GM12878 (cell line): ENCODE measurements at regions not wholly inside any gene's neighbourhood (a gene's known extent, or its start where the extent isn't known, plus 50 kb on each side); places are given as distances from the start of the nearest gene placed in this dataset.

Experiments used
- ATAC-seq: fragments of 200-7000 bp; cut with Tn5 transposase; 3 replicates; pipeline ENCODE4 v1.9.1; 2020; ENCODE audit warnings: mild to moderate bottlenecking, moderate library complexity
- BruUV-seq: library from RNA; stranded (reverse); fragments of 400-500 nt; replicated peaks from 2 replicates; lab custom pipeline; 2021; lab: Mats Ljungman, UMichigan
- CTCF ChIA-PET: fragments of 300-600 bp; sonication (Branson Sonifier 250); formaldehyde crosslinking; extraction: SDS; loops from one replicate; lab custom pipeline; 2021; ENCODE audit warnings: inconsistent platforms; lab: Yijun Ruan, JAX
- POLR2A ChIA-PET: fragments of 350-600 bp; formaldehyde crosslinking; extraction: SDS; loops from one replicate; lab custom pipeline; 2021; ENCODE audit warnings: inconsistent platforms; lab: Charles Lee
- RAD21 ChIA-PET: fragments of 300-600 bp; sonication (Branson Sonifier 250); formaldehyde crosslinking; loops from one replicate; lab custom pipeline; 2023; ENCODE audit warnings: antibody characterized with exemption; ENCODE audit not compliant: unreplicated experiment; lab: Charles Lee
- SMC1A ChIA-PET: fragments of 300-600 bp; sonication (Branson Sonifier 250); formaldehyde crosslinking; loops from one replicate; lab custom pipeline; 2023; ENCODE audit not compliant: unreplicated experiment, uncharacterized antibody; lab: Charles Lee
- DNase-seq: peaks from one replicate; pipeline ENCODE4 v3.0.0-alpha.2; 2011; ENCODE audit warnings: low read depth, low spot score
- FAIRE-seq: peaks from 3 replicates; lab custom pipeline; 2011; peaks lifted over from hg19 to GRCh38; lab: Jason Lieb, UNC
- H2AFZ ChIP-seq: 2 replicates; pipeline ENCODE4 v1.6.0; 2011; ENCODE audit warnings: low read depth, low read length, control low read depth; ENCODE audit not compliant: control insufficient read depth
- H3K27ac ChIP-seq: 2 replicates; pipeline ENCODE4 v1.5.1; 2011; ENCODE audit warnings: control low read depth; ENCODE audit not compliant: control insufficient read depth, insufficient read depth
- H3K27me3 ChIP-seq, 2 experiments: replicated peaks in 1 of 2; 2 replicates each; pipeline versions ENCODE4 v1.6.0 to v1.6.1; 2011; ENCODE audit warnings: low read length in 1 of 2; ENCODE audit not compliant: control insufficient read depth in 2 of 2, insufficient read depth in 2 of 2
- H3K36me3 ChIP-seq, 2 experiments: 2 replicates each; pipeline ENCODE4 v1.5.1; 2011; ENCODE audit warnings: low read length in 1 of 2; ENCODE audit not compliant: control insufficient read depth in 2 of 2, insufficient read depth in 2 of 2
- H3K4me1 ChIP-seq: 2 replicates; pipeline ENCODE4 v1.6.1; 2011; ENCODE audit warnings: mild to moderate bottlenecking, low read length, moderate library complexity, mixed read lengths; ENCODE audit not compliant: control insufficient read depth, insufficient read depth
- H3K4me2 ChIP-seq: 2 replicates; pipeline ENCODE4 v1.6.0; 2011; ENCODE audit warnings: control low read depth; ENCODE audit not compliant: control insufficient read depth, insufficient read depth
- H3K4me3 ChIP-seq: fragments of 200-600 bp; sonication (generic); 2 replicates; pipeline ENCODE4 v1.5.1; 2016
- H3K79me2 ChIP-seq: 2 replicates; pipeline ENCODE4 v1.6.0; 2011; ENCODE audit warnings: low read length; ENCODE audit not compliant: control insufficient read depth, insufficient read depth
- H3K9ac ChIP-seq: 2 replicates; pipeline ENCODE4 v1.8.0; 2011; ENCODE audit warnings: low read length, control low read depth, mixed read lengths; ENCODE audit not compliant: control insufficient read depth, insufficient read depth
- H3K9me3 ChIP-seq: replicated peaks from 3 replicates; pipeline ENCODE4 v1.5.1; 2011; ENCODE audit warnings: mild to moderate bottlenecking, low read length; ENCODE audit not compliant: control insufficient read depth, insufficient read depth
- H4K20me1 ChIP-seq: 2 replicates; pipeline ENCODE4 v1.6.0; 2011; ENCODE audit not compliant: control insufficient read depth, insufficient read depth
- EED ChIP-seq: sonication (generic); IDR thresholded peaks from 2 replicates; pipeline ENCODE4 v1.6.1; 2016; ENCODE audit warnings: antibody characterized with exemption, low read depth
- MTA3 ChIP-seq: IDR thresholded peaks from 2 replicates; pipeline ENCODE4 v1.6.1; 2012; ENCODE audit warnings: low read length, inconsistent platforms, borderline replicate concordance
- NFIC ChIP-seq: IDR thresholded peaks from 2 replicates; pipeline ENCODE4 v1.6.1; 2012; ENCODE audit warnings: low read depth, mild to moderate bottlenecking, inconsistent platforms, low read length, moderate library complexity
- SPI1 ChIP-seq: IDR thresholded peaks from 2 replicates; pipeline ENCODE4 v1.6.1; 2011; ENCODE audit warnings: low read depth, mild to moderate bottlenecking, low read length, moderate library complexity, borderline replicate concordance; ENCODE audit not compliant: insufficient read depth
- WGBS: methylation state at CpG from one replicate; pipeline ENCODE4 v1.1.6; 2016; ENCODE audit warnings: low lambda C conversion rate; ENCODE audit not compliant: insufficient replicate concordance, insufficient coverage; ENCODE audit errors: missing lambda C conversion rate; 5-methylcytosine and 5-hydroxymethylcytosine counted together
- in situ Hi-C: fragments of 300-500 bp; cut with MboI; formaldehyde crosslinking; loops from 9 replicates; pipeline ENCODE4 v1.14.3; 2018; ENCODE audit warnings: mixed read lengths
- intact Hi-C: fragments of 100-400 bp; cut with micrococcal nuclease; formaldehyde crosslinking; loops from one replicate; pipeline ENCODE4 v1.14.2; 2022; ENCODE audit not compliant: unreplicated experiment
- TF ChIP-seq, protein P1 (sequence below): fragments of 450-650 bp; IDR thresholded peaks from 2 replicates; pipeline ENCODE4 v1.6.1; 2017; ENCODE audit warnings: mild to moderate bottlenecking, moderate library complexity

DNA sequence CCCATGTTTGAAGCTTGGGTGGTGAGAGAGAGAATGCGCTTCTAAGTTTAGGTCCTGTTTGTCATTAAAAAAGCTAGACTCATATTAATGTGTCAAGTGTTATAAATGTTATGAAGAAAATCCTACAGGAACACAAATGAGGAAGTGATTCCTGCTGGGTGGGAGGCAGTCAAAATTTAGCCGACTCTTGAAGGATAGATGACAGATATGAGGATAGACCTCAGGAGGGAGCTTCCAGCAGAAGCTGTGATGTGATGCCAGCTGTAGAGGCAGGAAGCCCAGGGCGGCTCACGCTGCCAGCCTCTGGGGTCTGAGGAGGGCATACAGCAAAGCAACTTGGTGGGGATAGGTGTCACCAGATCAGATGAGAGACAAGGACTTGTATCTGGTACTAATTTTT is 74.7 kb upstream of the ADAMTS16 start:
- SMC1A ChIA-PET: interaction anchor here (0.7 to 6.7 kb wide), 7 partner anchors 10 to 184 kb away, joined by 3 to 43 read pairs (median 4); no protein-coding TSS in a partner anchor
- H3K36me3 ChIP-seq: no peaks in the 10 kb centered on the region
- H3K4me3 ChIP-seq: no peak overlapping the region
- no peak overlapping the region for H2AFZ ChIP-seq
- RAD21 ChIA-PET: interaction anchor here (1.2 to 4.3 kb wide), 3 partner anchors 18 to 28 kb away, joined by 3 to 37 read pairs (median 3); no protein-coding TSS in a partner anchor
- no peaks in the 10 kb centered on the region for H3K9me3 ChIP-seq
- H3K79me2 ChIP-seq: no peaks in the 10 kb centered on the region
- intact Hi-C loops (no loop called here), in situ Hi-C loops (no loop called here)
- H4K20me1 ChIP-seq: no peaks in the 10 kb centered on the region
- H3K9ac ChIP-seq: no peak overlapping the region
- FAIRE-seq (no peak), ATAC-seq (no peak), DNase-seq (no peak)
- H3K4me2 ChIP-seq: no peak overlapping the region
- POLR2A ChIA-PET: interaction anchor here (1.0 kb wide), 1 partner anchor 18 kb away, joined by 5 read pairs; no protein-coding TSS in a partner anchor
- 67% methylated on average over 4 of the region's 4 CpGs for WGBS
- no TSS peak for BruUV-seq
- H3K27me3 ChIP-seq: no peaks in the 10 kb centered on the region
- TF ChIP-seq MTA3: 0 out of 2 replicates have a peak, but pooled peaks have one; percentile 3
- TF ChIP-seq SPI1: peak; percentile 46; the same call in 1 of the 2 replicates
- TF ChIP-seq NFIC: peak; percentile 50; the same call in 1 of the 2 replicates
- TF ChIP-seq, protein P1, sequence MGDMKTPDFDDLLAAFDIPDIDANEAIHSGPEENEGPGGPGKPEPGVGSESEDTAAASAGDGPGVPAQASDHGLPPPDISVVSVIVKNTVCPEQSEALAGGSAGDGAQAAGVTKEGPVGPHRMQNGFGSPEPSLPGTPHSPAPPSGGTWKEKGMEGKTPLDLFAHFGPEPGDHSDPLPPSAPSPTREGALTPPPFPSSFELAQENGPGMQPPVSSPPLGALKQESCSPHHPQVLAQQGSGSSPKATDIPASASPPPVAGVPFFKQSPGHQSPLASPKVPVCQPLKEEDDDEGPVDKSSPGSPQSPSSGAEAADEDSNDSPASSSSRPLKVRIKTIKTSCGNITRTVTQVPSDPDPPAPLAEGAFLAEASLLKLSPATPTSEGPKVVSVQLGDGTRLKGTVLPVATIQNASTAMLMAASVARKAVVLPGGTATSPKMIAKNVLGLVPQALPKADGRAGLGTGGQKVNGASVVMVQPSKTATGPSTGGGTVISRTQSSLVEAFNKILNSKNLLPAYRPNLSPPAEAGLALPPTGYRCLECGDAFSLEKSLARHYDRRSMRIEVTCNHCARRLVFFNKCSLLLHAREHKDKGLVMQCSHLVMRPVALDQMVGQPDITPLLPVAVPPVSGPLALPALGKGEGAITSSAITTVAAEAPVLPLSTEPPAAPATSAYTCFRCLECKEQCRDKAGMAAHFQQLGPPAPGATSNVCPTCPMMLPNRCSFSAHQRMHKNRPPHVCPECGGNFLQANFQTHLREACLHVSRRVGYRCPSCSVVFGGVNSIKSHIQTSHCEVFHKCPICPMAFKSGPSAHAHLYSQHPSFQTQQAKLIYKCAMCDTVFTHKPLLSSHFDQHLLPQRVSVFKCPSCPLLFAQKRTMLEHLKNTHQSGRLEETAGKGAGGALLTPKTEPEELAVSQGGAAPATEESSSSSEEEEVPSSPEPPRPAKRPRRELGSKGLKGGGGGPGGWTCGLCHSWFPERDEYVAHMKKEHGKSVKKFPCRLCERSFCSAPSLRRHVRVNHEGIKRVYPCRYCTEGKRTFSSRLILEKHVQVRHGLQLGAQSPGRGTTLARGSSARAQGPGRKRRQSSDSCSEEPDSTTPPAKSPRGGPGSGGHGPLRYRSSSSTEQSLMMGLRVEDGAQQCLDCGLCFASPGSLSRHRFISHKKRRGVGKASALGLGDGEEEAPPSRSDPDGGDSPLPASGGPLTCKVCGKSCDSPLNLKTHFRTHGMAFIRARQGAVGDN: no peak
- peak; percentile 59 for TF ChIP-seq EED
- no peaks in the 10 kb centered on the region; the same call in 1 of the 2 replicates for H3K4me1 ChIP-seq
- no peak overlapping the region for H3K27ac ChIP-seq
- CTCF ChIA-PET: interaction anchor here (0.6 to 1.4 kb wide), 4 partner anchors 18 to 356 kb away, joined by 3 to 4 read pairs (median 3); no protein-coding TSS in a partner anchor
